SIG-M5 treated with dmso at 0.1 percent for 504 hours (cell line): ENCODE measurements at regions not wholly inside any gene's neighbourhood (a gene's known extent, or its start where the extent isn't known, plus 50 kb on each side); places are given as distances from the start of the nearest gene placed in this dataset.

ENCODE experiments used
- DNase-seq: peaks from one replicate; lab custom pipeline; 2025; ENCODE audit not compliant: unreplicated experiment; lab: John Stamatoyannopoulos, UW

GRCh38 chr7:155882596-155882995, 70.3 kb upstream of the SHH start:
- DNase-seq = no peak

GRCh38 chr7:155881471-155882350, 69.4 kb upstream of the SHH start:
- no peak for DNase-seq

GRCh38 chr7:155880721-155881120, 68.5 kb upstream of the SHH start:
- DNase-seq = no peak

- no peak for DNase-seq
These were observed 67.3 kb upstream of the SHH start for GRCh38 chr7:155879592-155879991.

- no peak for DNase-seq
These were observed 66.4 kb upstream of the SHH start for GRCh38 chr7:155878674-155879073.

- no peak for DNase-seq
These were observed 66.0 kb upstream of the SHH start for GRCh38 chr7:155878250-155878649.

- DNase-seq = no peak
These were observed 64.9 kb upstream of the SHH start for GRCh38 chr7:155877167-155877566.

- DNase-seq = no peak
These were observed 62.1 kb upstream of the SHH start for GRCh38 chr7:155874411-155874810.

- no peak for DNase-seq
These were observed 61.7 kb upstream of the SHH start for GRCh38 chr7:155874010-155874409.

- DNase-seq = no peak
These were observed 60.6 kb upstream of the SHH start for GRCh38 chr7:155872678-155873369.

GRCh38 chr7:155871211-155871610, 58.9 kb upstream of the SHH start:
- DNase-seq = no peak

GRCh38 chr7:155870334-155871180, 58.3 kb upstream of the SHH start:
- no peak for DNase-seq

- DNase-seq = no peak
These were observed 57.5 kb upstream of the SHH start for GRCh38 chr7:155869784-155870076.

- no peak for DNase-seq
These were observed 56.9 kb upstream of the SHH start for GRCh38 chr7:155868955-155869783.

- DNase-seq = no peak
These were observed 55.6 kb upstream of the SHH start for GRCh38 chr7:155867734-155868400.

GRCh38 chr7:155867280-155867679, 55.0 kb upstream of the SHH start:
- no peak for DNase-seq

GRCh38 chr7:155865830-155866525, 53.7 kb upstream of the SHH start:
- DNase-seq = no peak

GRCh38 chr7:155864991-155865690, 52.9 kb upstream of the SHH start:
- no peak for DNase-seq
